Thyroid gland (tissue), 4 donors: ENCODE measurements at regions not wholly inside any gene's neighbourhood (a gene's known extent, or its start where the extent isn't known, plus 50 kb on each side); places are given as distances from the start of the nearest gene placed in this dataset.

Experiments
- POLR2A ChIP-seq, 2 donors: fragments of 450-650 bp; IDR thresholded peaks; one replicate each; pipeline ENCODE4 v1.6.1; 2017; ENCODE audit warnings: antibody characterized with exemption in 2 of 2, mild to moderate bottlenecking in 2 of 2, moderate library complexity in 1 of 2
- TF ChIP-seq, protein P1 (sequence below), 6 experiments: fragments of 200-600 bp in 3 of 6; fragments of 450-650 bp in 3 of 6; sonication (generic) in 3 of 6; IDR thresholded peaks; one replicate each; pipeline ENCODE4 v1.5.1; 2016 to 2019; ENCODE audit warnings: antibody characterized with exemption in 6 of 6, mild to moderate bottlenecking in 2 of 6, inconsistent platforms in 1 of 6, moderate library complexity in 1 of 6

DNA sequence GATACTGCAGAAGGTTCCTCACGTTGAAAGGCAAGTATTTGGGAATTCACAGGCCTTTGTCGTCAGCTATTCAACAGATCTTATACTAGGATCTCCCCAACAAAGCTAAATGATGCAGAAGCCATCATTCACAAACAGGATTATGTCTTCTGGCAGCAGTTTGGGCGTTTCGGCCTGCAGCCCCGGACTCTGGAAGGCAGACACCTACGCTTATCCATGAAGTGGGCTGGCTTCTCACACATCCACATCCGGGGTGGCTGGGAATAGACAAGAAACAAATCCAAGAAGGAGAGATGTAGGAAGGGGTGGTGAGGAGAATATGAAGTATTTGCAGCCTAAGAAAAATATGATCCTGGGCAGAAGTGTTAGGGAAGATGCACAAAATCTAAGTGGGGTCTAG is 471.9 kb downstream of the AGTPBP1 start:
- TF ChIP-seq, protein P1, sequence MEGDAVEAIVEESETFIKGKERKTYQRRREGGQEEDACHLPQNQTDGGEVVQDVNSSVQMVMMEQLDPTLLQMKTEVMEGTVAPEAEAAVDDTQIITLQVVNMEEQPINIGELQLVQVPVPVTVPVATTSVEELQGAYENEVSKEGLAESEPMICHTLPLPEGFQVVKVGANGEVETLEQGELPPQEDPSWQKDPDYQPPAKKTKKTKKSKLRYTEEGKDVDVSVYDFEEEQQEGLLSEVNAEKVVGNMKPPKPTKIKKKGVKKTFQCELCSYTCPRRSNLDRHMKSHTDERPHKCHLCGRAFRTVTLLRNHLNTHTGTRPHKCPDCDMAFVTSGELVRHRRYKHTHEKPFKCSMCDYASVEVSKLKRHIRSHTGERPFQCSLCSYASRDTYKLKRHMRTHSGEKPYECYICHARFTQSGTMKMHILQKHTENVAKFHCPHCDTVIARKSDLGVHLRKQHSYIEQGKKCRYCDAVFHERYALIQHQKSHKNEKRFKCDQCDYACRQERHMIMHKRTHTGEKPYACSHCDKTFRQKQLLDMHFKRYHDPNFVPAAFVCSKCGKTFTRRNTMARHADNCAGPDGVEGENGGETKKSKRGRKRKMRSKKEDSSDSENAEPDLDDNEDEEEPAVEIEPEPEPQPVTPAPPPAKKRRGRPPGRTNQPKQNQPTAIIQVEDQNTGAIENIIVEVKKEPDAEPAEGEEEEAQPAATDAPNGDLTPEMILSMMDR (IDR thresholded peaks at IDR 0.05) = no peak
- TF ChIP-seq POLR2A (IDR thresholded peaks at IDR 0.05) = no peak
